Peyer's patch (tissue), 4 donors: ENCODE measurements at regions not wholly inside any gene's neighbourhood (a gene's known extent, or its start where the extent isn't known, plus 50 kb on each side); places are given as distances from the start of the nearest gene placed in this dataset.

ENCODE experiments used
- POLR2A ChIP-seq, 2 donors: fragments of 450-650 bp; IDR thresholded peaks; one replicate each; pipeline ENCODE4 v1.5.1; 2017; ENCODE audit warnings: antibody characterized with exemption in 2 of 2, mild to moderate bottlenecking in 2 of 2, moderate library complexity in 2 of 2
- TF ChIP-seq, protein P1 (sequence below), 6 experiments: fragments of 450-650 bp in 4 of 6; fragments of 200-600 bp in 2 of 6; sonication (generic) in 1 of 6; IDR thresholded peaks; one replicate each; pipeline ENCODE4 v1.5.1; 2017 to 2019; ENCODE audit warnings: antibody characterized with exemption in 6 of 6, mild to moderate bottlenecking in 3 of 6, moderate library complexity in 1 of 6

DNA sequence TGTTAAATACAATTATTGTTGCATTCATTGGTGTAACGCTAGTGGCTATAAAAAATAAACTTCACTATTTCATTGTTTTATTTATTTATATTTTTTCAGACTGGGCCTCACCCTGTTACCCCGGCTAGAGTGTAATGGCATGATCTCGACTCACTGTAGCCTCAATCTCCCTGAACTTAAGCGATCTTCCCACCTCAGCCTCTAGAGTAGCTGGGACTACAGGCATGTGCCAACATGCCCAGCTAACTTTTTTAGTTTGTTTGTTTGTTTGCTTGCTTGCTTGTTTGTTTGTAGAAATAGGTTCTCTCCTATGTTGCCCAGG lies 387.4 kb upstream of the PTBP2 start:
- TF ChIP-seq POLR2A (IDR thresholded peaks at IDR 0.05), result no peak
- TF ChIP-seq, protein P1, sequence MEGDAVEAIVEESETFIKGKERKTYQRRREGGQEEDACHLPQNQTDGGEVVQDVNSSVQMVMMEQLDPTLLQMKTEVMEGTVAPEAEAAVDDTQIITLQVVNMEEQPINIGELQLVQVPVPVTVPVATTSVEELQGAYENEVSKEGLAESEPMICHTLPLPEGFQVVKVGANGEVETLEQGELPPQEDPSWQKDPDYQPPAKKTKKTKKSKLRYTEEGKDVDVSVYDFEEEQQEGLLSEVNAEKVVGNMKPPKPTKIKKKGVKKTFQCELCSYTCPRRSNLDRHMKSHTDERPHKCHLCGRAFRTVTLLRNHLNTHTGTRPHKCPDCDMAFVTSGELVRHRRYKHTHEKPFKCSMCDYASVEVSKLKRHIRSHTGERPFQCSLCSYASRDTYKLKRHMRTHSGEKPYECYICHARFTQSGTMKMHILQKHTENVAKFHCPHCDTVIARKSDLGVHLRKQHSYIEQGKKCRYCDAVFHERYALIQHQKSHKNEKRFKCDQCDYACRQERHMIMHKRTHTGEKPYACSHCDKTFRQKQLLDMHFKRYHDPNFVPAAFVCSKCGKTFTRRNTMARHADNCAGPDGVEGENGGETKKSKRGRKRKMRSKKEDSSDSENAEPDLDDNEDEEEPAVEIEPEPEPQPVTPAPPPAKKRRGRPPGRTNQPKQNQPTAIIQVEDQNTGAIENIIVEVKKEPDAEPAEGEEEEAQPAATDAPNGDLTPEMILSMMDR (IDR thresholded peaks at IDR 0.05), result no peak
